ENCODE measurements at regions not wholly inside any gene's neighbourhood (a gene's known extent, or its start where the extent isn't known, plus 50 kb on each side); places are given as distances from the start of the nearest gene placed in this dataset.

DNA sequence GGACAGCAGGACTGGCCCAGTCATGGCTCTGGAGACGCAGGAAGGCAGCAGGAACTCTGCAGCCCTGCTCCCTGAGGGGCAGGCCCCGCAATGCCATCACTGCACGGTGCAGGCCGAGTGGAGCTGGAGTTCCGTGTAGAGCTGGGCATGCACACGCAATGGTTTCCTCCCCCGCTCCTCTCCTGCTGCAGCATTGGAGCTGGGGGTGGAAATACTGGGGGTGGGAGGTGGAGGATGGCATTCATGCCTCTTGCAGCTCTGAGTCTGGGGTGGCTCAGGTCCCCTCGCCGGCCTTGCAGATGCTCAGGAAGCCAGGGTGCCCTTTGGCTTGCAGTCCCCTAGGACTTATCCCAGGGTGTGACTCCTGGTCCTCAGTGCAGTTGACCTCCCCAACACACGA, 78.3 kb upstream of the ASB18 start:
- Mint-ChIP-seq H3K36me3 (ENCODE audit: low read depth) (no peaks in the 10 kb centered on the region), H3K9me3 (no peaks in the 10 kb centered on the region), H3K27ac (no peak overlapping the region), H3K4me1 (ENCODE audit: low read depth) (no peaks in the 10 kb centered on the region), H3K4me3 (no peak overlapping the region), H3K27me3 (ENCODE audit: low read depth) (no peaks in the 10 kb centered on the region)

DNA sequence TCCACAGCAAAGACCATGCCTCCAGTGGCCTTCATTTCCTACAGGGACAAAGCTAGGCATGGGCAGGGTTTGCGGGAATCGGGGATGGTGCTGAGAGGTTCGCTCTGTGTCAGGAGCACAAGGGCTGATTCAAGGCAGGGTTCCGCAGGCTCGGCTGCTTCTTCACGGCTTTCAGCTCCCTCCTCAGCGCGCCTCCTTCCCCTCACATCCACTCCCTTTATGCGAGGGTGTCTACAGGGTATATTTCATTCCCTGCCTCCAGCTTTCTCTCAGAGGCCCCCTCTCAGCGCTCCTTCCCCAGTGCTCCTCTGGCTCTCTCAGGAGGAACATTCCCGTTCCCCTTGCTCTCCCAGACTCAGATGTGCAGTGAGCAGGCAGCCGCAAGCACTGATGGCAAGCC, 78.7 kb upstream of the ASB18 start:
- H3K4me3 Mint-ChIP-seq: no peak overlapping the region
- H3K36me3 Mint-ChIP-seq (ENCODE audit: low read depth): no peaks in the 10 kb centered on the region
- H3K27me3 Mint-ChIP-seq (ENCODE audit: low read depth): no peaks in the 10 kb centered on the region
- no peaks in the 10 kb centered on the region for H3K9me3 Mint-ChIP-seq
- H3K4me1 Mint-ChIP-seq (ENCODE audit: low read depth): no peaks in the 10 kb centered on the region
- H3K27ac Mint-ChIP-seq: no peak overlapping the region

DNA sequence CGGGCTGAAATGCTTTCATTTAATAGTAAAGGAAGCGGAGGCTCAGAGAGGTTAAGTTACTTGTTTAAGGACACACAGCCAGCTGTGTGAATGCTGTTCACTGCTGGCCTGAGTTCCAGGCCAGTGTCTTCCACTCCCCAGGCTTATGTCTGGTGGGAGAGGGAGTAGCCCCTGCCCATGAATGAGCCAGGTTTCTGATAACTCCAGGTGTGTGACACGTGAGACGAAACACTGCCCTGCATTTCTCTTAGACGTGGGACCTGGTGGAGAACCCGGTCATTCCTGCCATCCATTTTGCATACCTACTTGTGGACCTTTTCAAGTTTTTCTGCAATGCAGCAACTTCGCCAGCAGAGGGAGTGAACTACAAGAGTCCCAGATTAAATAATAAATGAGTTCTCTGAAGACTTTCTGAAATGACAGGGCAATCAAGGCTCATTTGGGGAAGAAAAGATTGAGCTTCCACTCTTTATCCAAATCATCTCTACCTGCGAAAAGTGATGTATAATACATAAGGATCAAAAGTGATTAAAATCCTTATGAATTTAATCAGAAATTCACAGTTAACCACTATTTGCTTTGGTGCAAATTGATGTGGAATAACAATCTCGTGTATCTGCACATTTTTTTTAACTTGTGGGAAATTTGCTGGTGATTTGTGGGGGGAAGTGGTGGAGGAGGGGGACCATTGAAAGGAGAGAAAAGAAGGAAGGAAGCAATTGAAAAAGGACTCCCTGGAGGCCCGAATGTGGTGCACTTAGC, 79.4 kb upstream of the ASB18 start:
- H3K36me3 Mint-ChIP-seq (ENCODE audit: low read depth): no peaks in the 10 kb centered on the region
- H3K27me3 Mint-ChIP-seq (ENCODE audit: low read depth): no peaks in the 10 kb centered on the region
- H3K4me1 Mint-ChIP-seq (ENCODE audit: low read depth): no peaks in the 10 kb centered on the region
- no peaks in the 10 kb centered on the region for H3K9me3 Mint-ChIP-seq
- no peak overlapping the region for H3K4me3 Mint-ChIP-seq
- no peak overlapping the region for H3K27ac Mint-ChIP-seq

DNA sequence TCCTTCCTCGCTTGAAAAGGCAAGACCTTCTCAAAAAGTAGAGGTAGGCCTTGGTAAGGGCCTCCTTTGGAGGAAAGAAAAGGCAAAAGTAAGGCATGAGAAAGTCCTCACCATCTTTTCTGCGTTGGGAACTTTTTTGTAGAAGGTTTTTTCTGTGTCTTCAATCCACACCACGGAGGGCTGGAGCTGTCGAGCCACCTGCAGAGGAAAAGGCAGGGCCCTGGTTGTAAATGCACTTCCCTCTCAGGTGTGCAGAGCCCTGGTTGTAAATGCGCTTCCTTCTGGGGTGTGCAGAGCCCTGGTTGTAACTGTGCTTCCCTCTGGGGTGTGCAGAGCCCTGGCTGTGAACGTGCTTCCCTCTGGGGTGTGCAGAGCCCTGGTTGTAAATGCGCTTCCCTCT, 80.2 kb upstream of the ASB18 start:
- no peaks in the 10 kb centered on the region for H3K36me3 Mint-ChIP-seq (ENCODE audit: low read depth)
- no peaks in the 10 kb centered on the region for H3K4me1 Mint-ChIP-seq (ENCODE audit: low read depth)
- H3K27me3 Mint-ChIP-seq (ENCODE audit: low read depth): no peaks in the 10 kb centered on the region
- no peaks in the 10 kb centered on the region for H3K9me3 Mint-ChIP-seq
- H3K4me3 Mint-ChIP-seq: no peak overlapping the region
- H3K27ac Mint-ChIP-seq: no peak overlapping the region

DNA sequence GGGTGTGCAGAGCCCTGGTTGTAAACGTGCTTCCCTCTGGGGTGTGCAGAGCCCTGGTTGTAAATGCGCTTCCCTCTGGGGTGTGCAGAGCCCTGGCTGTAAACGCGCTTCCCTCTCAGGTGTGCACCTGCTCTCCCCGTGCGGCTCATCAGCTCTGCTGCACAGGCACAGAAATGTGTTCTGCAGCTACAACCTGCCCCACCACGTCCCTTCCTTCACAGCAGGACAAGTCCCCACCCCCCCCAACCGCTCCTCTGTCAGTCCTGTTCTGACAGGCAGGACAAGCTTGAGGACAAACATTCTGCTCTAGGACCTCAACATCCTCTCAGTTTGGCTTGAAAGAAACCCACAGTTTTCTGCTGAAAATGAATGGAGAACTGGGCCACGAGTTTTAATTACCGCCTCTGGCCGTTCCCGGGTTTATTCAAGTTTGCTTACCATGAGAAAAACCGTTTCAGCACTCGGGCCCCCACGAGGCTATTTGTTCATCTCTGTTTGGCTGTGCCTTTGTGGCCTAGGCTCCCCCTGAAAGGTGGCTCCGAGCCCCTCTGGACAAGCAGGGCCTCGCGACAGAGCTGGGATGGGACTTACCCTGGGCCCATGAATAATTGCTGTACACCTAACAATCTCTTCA, 81.0 kb upstream of the ASB18 start:
- Mint-ChIP-seq H3K27ac (no peak overlapping the region), H3K9me3 (no peaks in the 10 kb centered on the region), H3K27me3 (ENCODE audit: low read depth) (no peaks in the 10 kb centered on the region), H3K4me3 (no peak overlapping the region), H3K4me1 (ENCODE audit: low read depth) (no peaks in the 10 kb centered on the region), H3K36me3 (ENCODE audit: low read depth) (no peaks in the 10 kb centered on the region)

DNA sequence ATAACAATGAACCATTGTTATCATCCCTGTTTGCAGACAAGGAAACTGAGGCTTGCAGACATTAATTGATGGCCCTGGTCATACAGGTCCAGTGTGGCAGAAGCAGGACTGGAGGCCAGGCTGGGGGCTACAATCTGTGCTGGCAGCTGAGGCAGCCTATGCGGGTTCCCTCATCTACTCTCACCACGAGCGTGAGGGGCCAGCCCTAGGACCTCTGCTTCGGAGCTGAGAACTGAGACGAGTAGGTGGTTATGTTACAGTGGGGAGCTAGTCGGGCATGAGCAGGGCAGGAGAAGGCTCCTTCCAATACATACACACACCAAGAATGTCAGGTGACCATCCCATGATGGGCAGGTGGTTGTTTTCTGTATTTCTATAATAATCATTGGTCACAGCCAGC, 82.2 kb upstream of the ASB18 start:
- Mint-ChIP-seq H3K9me3 (no peaks in the 10 kb centered on the region), H3K36me3 (ENCODE audit: low read depth) (no peaks in the 10 kb centered on the region), H3K4me3 (no peak overlapping the region), H3K27me3 (ENCODE audit: low read depth) (no peaks in the 10 kb centered on the region), H3K4me1 (ENCODE audit: low read depth) (no peaks in the 10 kb centered on the region), H3K27ac (no peak overlapping the region)

DNA sequence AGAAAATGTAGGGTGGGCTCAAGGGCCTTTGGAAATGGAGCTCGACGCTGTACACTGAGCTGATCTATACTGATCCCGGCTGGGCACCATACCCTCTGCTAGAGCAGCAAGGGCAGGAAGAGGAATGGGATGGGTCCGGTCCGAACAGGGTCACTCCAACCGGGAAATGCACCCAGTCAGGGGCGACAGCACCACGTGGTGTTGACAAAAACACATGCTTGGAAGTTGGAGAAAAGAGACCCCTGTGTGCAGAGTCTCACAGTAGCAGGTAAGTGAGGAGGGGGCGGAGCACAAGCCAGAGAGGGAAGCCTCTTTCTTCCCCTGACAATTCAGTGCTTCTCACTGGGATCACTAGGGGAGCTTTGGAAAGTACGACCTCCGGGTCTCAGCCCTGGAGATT, 84.1 kb upstream of the ASB18 start:
- H3K4me3 Mint-ChIP-seq: no peak overlapping the region
- H3K36me3 Mint-ChIP-seq (ENCODE audit: low read depth): no peaks in the 10 kb centered on the region

DNA sequence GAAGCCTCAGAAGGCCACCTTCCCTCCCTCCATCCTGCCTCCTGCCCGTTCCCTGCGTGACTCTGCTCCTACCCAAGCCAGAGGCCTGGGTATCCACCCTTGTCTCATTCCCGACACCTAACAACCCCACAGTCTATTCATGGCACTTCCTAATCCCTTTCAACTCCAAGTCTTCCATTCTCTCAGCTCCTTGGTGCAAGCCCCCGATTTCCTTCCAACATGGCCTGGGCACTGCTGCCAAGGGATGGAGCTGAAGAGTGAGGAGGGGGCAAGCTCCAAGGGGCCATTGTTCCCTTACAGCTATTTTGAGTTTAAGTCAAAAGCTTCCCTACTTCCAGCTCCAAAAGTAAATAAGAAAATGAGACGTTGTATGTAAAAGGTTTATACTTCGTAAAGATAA, 84.8 kb upstream of the ASB18 start:
- Mint-ChIP-seq H3K4me3 (no peak overlapping the region), H3K27me3 (ENCODE audit: low read depth) (no peaks in the 10 kb centered on the region), H3K4me1 (ENCODE audit: low read depth) (peaks cover 2% of the 10 kb centered on the region), H3K9me3 (no peaks in the 10 kb centered on the region), H3K36me3 (ENCODE audit: low read depth) (no peaks in the 10 kb centered on the region), H3K27ac (no peak overlapping the region)

More for the DNA sequence above, 84.1 kb upstream of the ASB18 start:
- Mint-ChIP-seq H3K9me3 (no peaks in the 10 kb centered on the region), H3K27me3 (ENCODE audit: low read depth) (no peaks in the 10 kb centered on the region), H3K27ac (no peak overlapping the region), H3K4me1 (ENCODE audit: low read depth) (peaks cover 2% of the 10 kb centered on the region)

DNA sequence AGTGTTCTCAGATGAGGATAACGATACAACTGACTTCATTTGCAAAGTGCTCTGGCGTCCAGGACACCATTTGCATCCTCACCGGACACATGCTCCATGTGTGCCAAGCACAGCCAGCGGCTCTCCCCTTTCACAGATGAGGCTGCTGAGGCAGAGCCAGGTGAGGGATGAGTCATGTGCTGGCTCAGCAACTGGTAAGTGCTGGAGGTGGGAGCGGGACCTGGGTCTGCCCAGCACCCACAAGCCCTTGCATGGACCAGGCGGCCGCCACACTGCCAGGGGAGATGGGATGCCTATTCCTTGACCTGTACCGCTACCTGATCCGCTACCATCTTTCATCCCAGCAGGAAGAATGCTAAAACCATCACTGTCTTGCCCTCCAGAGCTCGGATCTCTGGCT, 86.2 kb upstream of the ASB18 start:
- no peak overlapping the region for H3K4me3 Mint-ChIP-seq
- H3K27ac Mint-ChIP-seq: no peak overlapping the region
- H3K36me3 Mint-ChIP-seq (ENCODE audit: low read depth): no peaks in the 10 kb centered on the region
- H3K27me3 Mint-ChIP-seq (ENCODE audit: low read depth): no peaks in the 10 kb centered on the region
- peaks cover 2% of the 10 kb centered on the region for H3K4me1 Mint-ChIP-seq (ENCODE audit: low read depth)
- no peaks in the 10 kb centered on the region for H3K9me3 Mint-ChIP-seq

DNA sequence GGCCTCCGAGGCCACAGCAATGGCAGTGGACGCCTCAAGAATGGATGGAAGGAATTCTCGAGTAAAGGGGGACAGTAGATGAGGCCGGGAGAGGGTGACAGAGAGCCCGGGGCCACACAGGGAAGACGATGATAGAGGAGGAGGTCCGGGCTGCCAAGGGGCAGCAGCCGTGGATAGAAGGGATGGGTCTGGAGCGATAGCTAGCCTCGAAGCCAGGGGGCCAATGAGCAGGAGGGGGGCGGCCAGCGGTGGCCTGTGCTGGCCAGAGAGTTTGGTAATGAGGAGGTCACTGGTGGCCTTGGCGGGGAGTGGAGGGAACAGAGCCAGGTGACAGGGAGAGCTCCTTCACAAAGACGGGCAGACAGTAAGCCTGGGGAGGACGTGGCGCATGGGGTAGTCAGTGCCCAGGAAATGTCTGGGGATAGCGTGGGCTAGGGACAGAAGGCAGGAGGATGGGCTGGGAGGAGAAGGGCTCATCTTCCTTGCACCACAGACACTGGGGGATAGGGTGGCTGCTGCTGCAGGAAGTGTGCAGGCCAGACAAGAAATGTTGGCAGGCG, 87.8 kb upstream of the ASB18 start:
- Mint-ChIP-seq H3K4me3 (no peak overlapping the region), H3K9me3 (no peaks in the 10 kb centered on the region), H3K27ac (no peak overlapping the region), H3K36me3 (ENCODE audit: low read depth) (no peaks in the 10 kb centered on the region), H3K27me3 (ENCODE audit: low read depth) (no peaks in the 10 kb centered on the region), H3K4me1 (ENCODE audit: low read depth) (peaks cover 2% of the 10 kb centered on the region)

DNA sequence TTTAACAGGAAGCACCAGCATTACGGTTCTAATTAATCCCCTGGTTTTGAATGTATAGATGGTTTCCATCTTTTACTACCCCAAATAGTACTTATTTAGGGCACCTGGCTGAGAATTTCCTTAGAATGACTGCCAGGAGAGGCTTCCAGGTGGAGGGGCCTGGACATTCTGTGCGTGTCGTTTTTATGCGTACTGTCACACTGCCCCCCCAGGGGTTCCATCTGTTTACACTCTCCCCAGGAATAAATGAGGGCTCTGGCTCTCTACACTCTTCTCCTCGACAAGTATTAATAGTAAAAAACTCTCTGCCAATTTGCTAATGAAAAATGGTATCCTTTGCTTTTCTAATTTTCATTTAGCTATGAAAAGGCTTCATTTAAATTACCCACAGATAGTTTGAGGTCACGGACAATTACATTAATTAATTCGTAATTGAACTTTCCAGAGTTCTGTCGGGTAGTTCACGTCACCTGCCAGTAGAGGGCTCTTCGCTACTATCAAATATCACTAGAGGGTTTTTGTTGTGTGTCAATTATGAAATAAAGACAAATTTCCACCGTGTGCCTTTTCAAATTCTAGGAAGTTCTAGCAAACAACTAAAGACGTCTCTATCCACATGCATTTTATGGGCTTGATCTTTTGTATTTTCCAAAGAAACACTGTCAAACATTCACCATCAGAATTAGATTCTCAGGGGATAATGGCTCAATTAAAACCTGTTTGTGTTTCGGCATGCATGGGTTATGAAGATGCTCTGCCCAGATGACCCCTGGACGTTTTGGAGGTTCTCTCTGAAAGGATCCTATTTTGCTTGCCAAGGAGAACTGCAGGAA, 88.8 kb upstream of the ASB18 start:
- H3K27ac Mint-ChIP-seq: no peak overlapping the region
- H3K4me1 Mint-ChIP-seq (ENCODE audit: low read depth): peaks cover 2% of the 10 kb centered on the region
- H3K36me3 Mint-ChIP-seq (ENCODE audit: low read depth): no peaks in the 10 kb centered on the region
- H3K27me3 Mint-ChIP-seq (ENCODE audit: low read depth): no peaks in the 10 kb centered on the region
- no peaks in the 10 kb centered on the region for H3K9me3 Mint-ChIP-seq
- no peak overlapping the region for H3K4me3 Mint-ChIP-seq

DNA sequence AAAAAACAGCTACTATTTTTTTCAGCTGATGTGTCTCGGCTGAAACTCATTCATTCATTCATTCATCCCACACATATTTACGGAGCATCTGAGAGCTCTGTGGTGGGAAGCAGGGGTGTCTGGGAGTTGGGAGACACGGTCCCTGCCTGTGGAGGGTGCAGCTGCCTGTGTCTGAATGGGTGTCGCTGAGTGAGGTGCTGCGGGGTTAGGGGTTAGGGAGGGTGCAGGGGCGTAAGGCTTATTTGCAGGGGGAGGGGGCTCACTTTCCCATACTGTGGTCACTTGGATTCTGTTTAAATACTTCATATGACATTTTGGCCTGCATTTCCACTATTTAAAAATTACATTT, 89.4 kb upstream of the ASB18 start:
- Mint-ChIP-seq H3K36me3 (ENCODE audit: low read depth) (no peaks in the 10 kb centered on the region), H3K9me3 (no peaks in the 10 kb centered on the region), H3K4me3 (no peak overlapping the region), H3K4me1 (ENCODE audit: low read depth) (peaks cover 2% of the 10 kb centered on the region), H3K27me3 (ENCODE audit: low read depth) (no peaks in the 10 kb centered on the region), H3K27ac (no peak overlapping the region)

DNA sequence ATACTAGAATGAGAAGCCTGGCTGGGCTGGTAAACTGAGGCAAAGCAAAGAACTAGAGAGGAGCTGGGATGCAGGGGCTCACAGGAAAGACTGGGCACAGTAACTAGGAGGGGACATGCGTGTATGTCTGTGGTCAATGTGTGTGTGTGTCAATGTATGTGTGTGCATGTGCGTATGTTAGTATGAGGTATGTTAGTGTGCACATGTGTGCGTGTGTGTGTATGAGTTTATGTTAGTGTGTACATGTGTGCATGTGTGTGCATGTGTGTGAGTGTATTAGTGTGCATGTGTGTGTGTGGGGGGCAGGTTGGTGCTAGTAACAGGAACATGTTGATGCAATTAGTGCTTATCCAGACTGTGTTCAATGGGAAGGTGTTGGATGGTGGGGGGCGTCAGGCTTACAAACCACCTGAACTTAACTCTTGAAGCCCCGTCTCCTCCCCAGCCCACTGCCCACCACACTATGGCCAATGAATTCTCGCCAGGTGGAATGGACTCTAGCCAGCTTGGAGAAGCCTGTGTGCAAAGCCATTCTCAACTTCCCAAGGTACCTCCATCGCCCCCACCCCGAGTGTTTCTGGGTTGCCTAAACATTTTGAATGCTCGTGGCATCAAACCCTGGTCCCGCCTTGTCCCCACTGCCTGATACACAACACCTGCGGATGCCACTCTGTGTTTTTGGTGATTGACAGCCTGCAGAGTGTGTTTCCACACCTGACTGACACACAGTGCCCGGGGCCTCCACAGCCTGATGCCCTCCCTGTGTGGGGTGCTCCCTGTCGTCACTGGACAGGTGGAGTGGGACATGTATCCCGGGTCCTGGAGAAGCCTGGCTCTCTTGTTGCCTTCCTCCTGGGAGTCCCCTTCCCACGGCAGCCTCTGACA, 90.1 kb upstream of the ASB18 start:
- Mint-ChIP-seq H3K9me3 (no peaks in the 10 kb centered on the region), H3K27me3 (ENCODE audit: low read depth) (no peaks in the 10 kb centered on the region), H3K27ac (no peak overlapping the region), H3K4me1 (ENCODE audit: low read depth) (peaks cover 4% of the 10 kb centered on the region), H3K4me3 (no peak overlapping the region), H3K36me3 (ENCODE audit: low read depth) (no peaks in the 10 kb centered on the region)

DNA sequence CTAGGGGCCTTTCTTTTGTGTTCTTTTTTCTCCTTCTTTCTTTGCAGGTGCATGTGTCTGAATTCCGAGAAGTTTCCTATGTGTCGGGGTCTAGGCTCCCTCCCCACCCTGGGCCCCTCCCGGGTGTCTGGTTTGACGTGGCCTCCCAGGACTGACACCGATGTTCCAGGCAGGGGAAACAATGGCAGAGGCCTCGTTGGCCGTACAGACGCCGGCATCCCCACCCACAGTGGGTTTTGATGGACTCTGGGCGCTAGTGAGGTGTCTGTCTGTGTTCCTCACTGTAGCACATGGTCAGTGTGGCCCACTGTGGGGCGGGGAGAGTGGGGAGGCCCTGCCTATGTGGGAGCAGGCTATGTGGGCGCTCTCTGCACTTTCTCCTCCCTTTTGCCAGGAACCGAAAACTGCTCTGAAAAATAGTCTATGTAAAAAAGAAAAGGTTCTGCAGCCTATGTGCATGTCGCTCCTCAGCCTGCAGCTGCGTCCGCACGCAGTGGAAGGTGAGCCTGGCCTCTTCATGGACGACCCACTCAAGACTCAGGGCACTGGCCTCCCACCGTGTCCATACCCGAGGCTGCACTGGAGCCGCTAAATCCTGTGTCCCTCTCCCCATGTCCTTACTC, 90.9 kb upstream of the ASB18 start:
- H3K36me3 Mint-ChIP-seq (ENCODE audit: low read depth): no peaks in the 10 kb centered on the region
- no peak overlapping the region for H3K4me3 Mint-ChIP-seq
- H3K27me3 Mint-ChIP-seq (ENCODE audit: low read depth): no peaks in the 10 kb centered on the region
- H3K4me1 Mint-ChIP-seq (ENCODE audit: low read depth): peaks cover 8% of the 10 kb centered on the region
- H3K27ac Mint-ChIP-seq: no peak overlapping the region
- no peaks in the 10 kb centered on the region for H3K9me3 Mint-ChIP-seq

All from T-helper 1 cell treated with Interleukin-12 subunit alpha and Interleukin-12 subunit beta and Interleukin-4 antibody, amounts not matched to agents 30 μg/mL and 1 μg/mL, for 36 hours (primary cell).